Mesothelial cell of epicardium (in vitro differentiated cells): ENCODE measurements at regions not wholly inside any gene's neighbourhood (a gene's known extent, or its start where the extent isn't known, plus 50 kb on each side); places are given as distances from the start of the nearest gene placed in this dataset.

Experiments used
- DNase-seq, 2 experiments: peaks; one replicate each; pipeline ENCODE4 v3.0.0; 2021; ENCODE audit warnings: low spot score in 2 of 2; ENCODE audit not compliant: unreplicated experiment in 2 of 2
- H3K27ac Mint-ChIP-seq: 2 replicates; pipeline ENCODE4 v1.8.0; 2021; ENCODE audit warnings: mixed read lengths
- H3K27me3 Mint-ChIP-seq: 2 replicates; pipeline ENCODE4 v1.8.0; 2021; ENCODE audit warnings: low read depth, mixed read lengths
- H3K36me3 Mint-ChIP-seq: 2 replicates; pipeline ENCODE4 v1.8.0; 2021; ENCODE audit warnings: mixed read lengths
- H3K4me1 Mint-ChIP-seq: 2 replicates; pipeline ENCODE4 v1.8.0; 2021; ENCODE audit warnings: mixed read lengths
- H3K4me3 Mint-ChIP-seq: 2 replicates; pipeline ENCODE4 v1.8.0; 2021; ENCODE audit warnings: mild to moderate bottlenecking, moderate library complexity, mixed read lengths
- H3K9me3 Mint-ChIP-seq: 2 replicates; pipeline ENCODE4 v1.8.0; 2021; ENCODE audit warnings: mixed read lengths
- TF ChIP-seq, protein P1 (sequence below): fragments of 200-600 bp; sonication (generic); IDR thresholded peaks from one replicate; pipeline ENCODE4 v1.5.0; 2021; ENCODE audit warnings: antibody characterized with exemption; ENCODE audit not compliant: unreplicated experiment

DNA sequence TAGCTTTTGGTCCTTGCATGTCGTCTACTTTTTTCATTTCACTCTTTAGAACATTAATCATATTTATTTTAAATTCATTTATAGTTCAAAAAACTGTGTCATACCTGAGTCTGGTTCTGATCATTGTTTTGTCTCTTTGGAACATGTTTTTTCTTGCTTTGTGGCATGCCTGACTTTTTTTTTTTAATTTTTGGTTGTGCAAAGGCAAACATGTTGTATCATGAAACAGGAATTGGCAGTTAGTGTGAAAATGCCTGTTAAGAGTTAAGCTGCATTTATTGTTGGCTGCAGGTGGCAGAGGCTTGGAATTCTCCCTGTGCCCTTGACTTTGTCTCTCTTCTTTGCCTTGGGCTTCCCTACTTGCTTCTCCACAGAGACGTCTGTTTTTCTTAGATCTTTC is 525.0 kb upstream of the ADARB2 start:
- no peaks in the 10 kb centered on the region for H3K4me1 Mint-ChIP-seq
- H3K9me3 Mint-ChIP-seq, result peaks cover 34% of the 10 kb centered on the region
- H3K4me3 Mint-ChIP-seq, result no peak overlapping the region
- no peak overlapping the region for H3K27ac Mint-ChIP-seq
- peaks cover 2% of the 10 kb centered on the region for H3K27me3 Mint-ChIP-seq
- H3K36me3 Mint-ChIP-seq, result no peaks in the 10 kb centered on the region
- TF ChIP-seq, protein P1, sequence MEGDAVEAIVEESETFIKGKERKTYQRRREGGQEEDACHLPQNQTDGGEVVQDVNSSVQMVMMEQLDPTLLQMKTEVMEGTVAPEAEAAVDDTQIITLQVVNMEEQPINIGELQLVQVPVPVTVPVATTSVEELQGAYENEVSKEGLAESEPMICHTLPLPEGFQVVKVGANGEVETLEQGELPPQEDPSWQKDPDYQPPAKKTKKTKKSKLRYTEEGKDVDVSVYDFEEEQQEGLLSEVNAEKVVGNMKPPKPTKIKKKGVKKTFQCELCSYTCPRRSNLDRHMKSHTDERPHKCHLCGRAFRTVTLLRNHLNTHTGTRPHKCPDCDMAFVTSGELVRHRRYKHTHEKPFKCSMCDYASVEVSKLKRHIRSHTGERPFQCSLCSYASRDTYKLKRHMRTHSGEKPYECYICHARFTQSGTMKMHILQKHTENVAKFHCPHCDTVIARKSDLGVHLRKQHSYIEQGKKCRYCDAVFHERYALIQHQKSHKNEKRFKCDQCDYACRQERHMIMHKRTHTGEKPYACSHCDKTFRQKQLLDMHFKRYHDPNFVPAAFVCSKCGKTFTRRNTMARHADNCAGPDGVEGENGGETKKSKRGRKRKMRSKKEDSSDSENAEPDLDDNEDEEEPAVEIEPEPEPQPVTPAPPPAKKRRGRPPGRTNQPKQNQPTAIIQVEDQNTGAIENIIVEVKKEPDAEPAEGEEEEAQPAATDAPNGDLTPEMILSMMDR, result no peak
- no peak for DNase-seq

DNA sequence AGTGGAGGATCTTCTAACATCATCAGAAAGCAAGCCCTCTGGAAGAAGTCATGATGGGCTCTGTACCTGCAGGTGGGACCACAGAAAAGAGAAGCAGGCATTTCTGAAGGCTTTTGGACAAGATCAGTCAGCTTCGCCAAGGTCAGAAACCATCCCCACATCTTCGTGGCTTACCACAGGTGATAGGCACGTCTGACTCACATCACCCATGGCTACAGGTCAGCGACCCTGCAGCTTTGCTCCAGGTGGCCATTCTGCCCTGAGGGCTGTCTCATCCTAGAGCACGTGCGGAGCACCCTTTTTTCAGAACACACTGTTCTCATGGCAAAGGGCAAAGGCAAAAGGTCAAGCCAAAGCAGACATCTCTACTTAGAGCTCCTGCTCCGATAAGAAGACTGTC is 518.9 kb upstream of the ADARB2 start:
- TF ChIP-seq, protein P1, result no peak
- H3K9me3 Mint-ChIP-seq, result peaks cover 25% of the 10 kb centered on the region
- no peak overlapping the region for H3K4me3 Mint-ChIP-seq
- H3K27ac Mint-ChIP-seq, result no peak overlapping the region
- DNase-seq, result no peak
- peaks cover 6% of the 10 kb centered on the region for H3K4me1 Mint-ChIP-seq
- H3K27me3 Mint-ChIP-seq, result no peaks in the 10 kb centered on the region
- H3K36me3 Mint-ChIP-seq, result no peaks in the 10 kb centered on the region

DNA sequence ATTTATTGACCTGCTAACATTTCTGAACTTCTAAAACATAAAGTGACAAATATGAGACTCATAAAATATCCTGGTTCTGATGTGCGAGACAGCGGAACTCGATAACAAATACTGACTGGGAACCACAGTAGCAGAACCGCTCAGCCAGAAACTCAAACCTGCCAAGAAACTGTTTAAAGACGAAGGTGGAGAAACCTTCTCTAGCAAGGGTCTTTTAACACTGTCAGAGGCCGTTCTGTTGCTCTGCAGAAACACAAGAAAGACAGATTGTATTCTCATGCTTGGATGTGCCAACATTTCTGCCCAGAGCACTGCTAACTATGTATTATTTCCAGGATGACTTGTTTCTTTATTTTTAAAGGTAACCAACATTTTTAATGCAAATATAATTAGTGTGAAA is 514.8 kb upstream of the ADARB2 start:
- Mint-ChIP-seq H3K4me3 (no peak overlapping the region), H3K27me3 (no peaks in the 10 kb centered on the region), H3K36me3 (no peaks in the 10 kb centered on the region), H3K4me1 (peaks cover 6% of the 10 kb centered on the region), H3K9me3 (peaks cover 5% of the 10 kb centered on the region), H3K27ac (no peak overlapping the region)
- DNase-seq, result no peak
- TF ChIP-seq, protein P1, result no peak

DNA sequence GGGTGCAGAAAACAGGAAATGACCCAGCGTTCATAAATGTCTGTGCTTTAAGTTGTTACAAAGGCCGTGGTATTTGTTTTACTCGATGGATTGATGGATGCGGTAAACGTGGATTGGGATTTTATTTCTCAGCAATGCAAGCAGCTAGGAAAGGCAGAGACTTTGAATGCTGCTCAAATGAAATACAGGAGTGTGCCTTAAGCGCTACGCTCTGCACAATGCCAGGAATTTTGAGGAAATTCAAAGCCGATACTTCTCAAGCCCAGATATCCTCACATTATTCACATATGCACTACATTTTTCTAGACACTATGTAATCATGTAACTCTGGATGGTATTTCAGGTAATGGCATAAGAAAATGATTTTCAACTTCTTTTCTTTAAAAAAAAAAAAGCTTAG is 514.3 kb upstream of the ADARB2 start:
- TF ChIP-seq, protein P1, result no peak
- no peak for DNase-seq
- peaks cover 6% of the 10 kb centered on the region for H3K4me1 Mint-ChIP-seq
- H3K9me3 Mint-ChIP-seq, result peaks cover 5% of the 10 kb centered on the region
- no peaks in the 10 kb centered on the region for H3K36me3 Mint-ChIP-seq
- no peaks in the 10 kb centered on the region for H3K27me3 Mint-ChIP-seq
- no peak overlapping the region for H3K4me3 Mint-ChIP-seq
- no peak overlapping the region for H3K27ac Mint-ChIP-seq

DNA sequence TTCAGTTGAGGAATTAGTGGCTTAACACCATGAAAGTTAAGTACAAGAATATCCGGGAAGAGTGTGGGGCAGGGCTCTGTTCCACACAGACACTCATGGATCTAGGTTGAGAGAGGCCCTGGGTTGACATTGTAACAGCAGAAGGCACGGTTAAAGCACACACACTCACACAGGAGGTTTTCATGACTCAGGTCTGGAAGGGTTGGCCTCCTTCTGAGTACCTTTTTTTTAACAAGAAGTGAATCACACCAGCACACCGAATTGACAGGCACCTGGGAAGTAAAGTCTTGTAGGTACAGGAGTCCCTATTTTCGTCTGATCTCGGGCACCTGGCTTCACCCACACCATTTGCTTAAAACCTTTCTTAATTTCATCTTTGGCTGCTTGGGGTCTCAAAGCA is 509.4 kb upstream of the ADARB2 start:
- H3K4me3 Mint-ChIP-seq, result no peak overlapping the region
- no peaks in the 10 kb centered on the region for H3K27me3 Mint-ChIP-seq
- TF ChIP-seq, protein P1, result no peak
- no peaks in the 10 kb centered on the region for H3K9me3 Mint-ChIP-seq
- no peak overlapping the region for H3K27ac Mint-ChIP-seq
- no peaks in the 10 kb centered on the region for H3K36me3 Mint-ChIP-seq
- H3K4me1 Mint-ChIP-seq, result peaks cover 4% of the 10 kb centered on the region
- DNase-seq, result no peak

DNA sequence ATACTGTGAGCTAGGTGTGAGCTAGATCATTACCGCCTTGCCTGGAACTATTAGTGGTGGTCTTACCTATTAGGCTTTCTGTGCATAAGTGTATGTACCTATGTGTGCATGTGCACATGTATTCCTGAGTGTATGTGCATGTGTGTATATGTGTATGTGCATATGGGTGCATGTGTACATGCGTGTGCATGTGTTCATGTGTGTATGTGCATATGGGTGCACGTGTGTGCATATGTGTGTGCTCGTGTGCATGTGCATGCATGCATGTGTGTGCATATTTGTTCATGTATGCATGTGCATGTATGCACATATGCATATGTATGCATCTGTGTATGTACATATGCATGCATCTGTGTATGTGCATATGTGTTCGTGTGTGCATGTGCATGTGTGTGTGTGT is 508.3 kb upstream of the ADARB2 start:
- H3K27ac Mint-ChIP-seq, result no peak overlapping the region
- H3K4me1 Mint-ChIP-seq, result no peaks in the 10 kb centered on the region
- no peak overlapping the region for H3K4me3 Mint-ChIP-seq
- H3K36me3 Mint-ChIP-seq, result no peaks in the 10 kb centered on the region
- H3K27me3 Mint-ChIP-seq, result no peaks in the 10 kb centered on the region
- TF ChIP-seq, protein P1, result no peak
- no peak for DNase-seq
- H3K9me3 Mint-ChIP-seq, result no peaks in the 10 kb centered on the region
